D721Med (cell line): ENCODE measurements at regions not wholly inside any gene's neighbourhood (a gene's known extent, or its start where the extent isn't known, plus 50 kb on each side); places are given as distances from the start of the nearest gene placed in this dataset.

Source experiments
- DNase-seq: peaks from one replicate; pipeline ENCODE4 v3.0.0; 2011; ENCODE audit warnings: low spot score; ENCODE audit not compliant: insufficient read length
- FAIRE-seq: peaks from 2 replicates; lab custom pipeline; 2011; peaks lifted over from hg19 to GRCh38; lab: Jason Lieb, UNC
- CTCF ChIP-seq: IDR thresholded peaks from 2 replicates; pipeline ENCODE4 v1.5.1; 2012; ENCODE audit warnings: mild to moderate bottlenecking, control low read depth; ENCODE audit not compliant: insufficient read depth; ENCODE audit errors: missing control alignments

GRCh38 chr5:29175774-29176173, 2017.7 kb upstream of the CDH6 start:
- no peak for TF ChIP-seq CTCF
- FAIRE-seq (no peak), DNase-seq (no peak)

GRCh38 chr5:29170599-29170998, 2022.9 kb upstream of the CDH6 start:
- no peak for TF ChIP-seq CTCF
- DNase-seq, result no peak
- FAIRE-seq, result no peak

GRCh38 chr5:29169886-29170285, 2023.6 kb upstream of the CDH6 start:
- DNase-seq (no peak), FAIRE-seq (no peak)
- TF ChIP-seq CTCF, result no peak

- FAIRE-seq (peak; percentile 77), DNase-seq (no peak)
- TF ChIP-seq CTCF, result no peak
Observed at GRCh38 chr5:29162297-29162696, 2031.2 kb upstream of the CDH6 start.

- peak; percentile 58 for FAIRE-seq
- DNase-seq, result no peak
- peak; percentile 7 for TF ChIP-seq CTCF
Observed at GRCh38 chr5:29161399-29162291, 2031.8 kb upstream of the CDH6 start.

- no peak for DNase-seq
- no peak for FAIRE-seq
- no peak for TF ChIP-seq CTCF
Observed at GRCh38 chr5:29157975-29158374, 2035.5 kb upstream of the CDH6 start.

- no peak for FAIRE-seq
- no peak for TF ChIP-seq CTCF
Observed at GRCh38 chr5:29150840-29151239, 2042.6 kb upstream of the CDH6 start.

More at GRCh38 chr5:29150840-29151239, 2042.6 kb upstream of the CDH6 start:
- no peak for DNase-seq
